Mesothelial cell of epicardium (in vitro differentiated cells): ENCODE measurements at regions not wholly inside any gene's neighbourhood (a gene's known extent, or its start where the extent isn't known, plus 50 kb on each side); places are given as distances from the start of the nearest gene placed in this dataset.
A peak's percentile ranks its signal among the peaks of the same experiment; 100 is the strongest.

ENCODE experiments used
- DNase-seq, 2 experiments: peaks; one replicate each; pipeline ENCODE4 v3.0.0; 2021; ENCODE audit warnings: low spot score in 2 of 2; ENCODE audit not compliant: unreplicated experiment in 2 of 2
- H3K27ac Mint-ChIP-seq: 2 replicates; pipeline ENCODE4 v1.8.0; 2021; ENCODE audit warnings: mixed read lengths
- H3K27me3 Mint-ChIP-seq: 2 replicates; pipeline ENCODE4 v1.8.0; 2021; ENCODE audit warnings: low read depth, mixed read lengths
- H3K36me3 Mint-ChIP-seq: 2 replicates; pipeline ENCODE4 v1.8.0; 2021; ENCODE audit warnings: mixed read lengths
- H3K4me1 Mint-ChIP-seq: 2 replicates; pipeline ENCODE4 v1.8.0; 2021; ENCODE audit warnings: mixed read lengths
- H3K4me3 Mint-ChIP-seq: 2 replicates; pipeline ENCODE4 v1.8.0; 2021; ENCODE audit warnings: mild to moderate bottlenecking, moderate library complexity, mixed read lengths
- H3K9me3 Mint-ChIP-seq: 2 replicates; pipeline ENCODE4 v1.8.0; 2021; ENCODE audit warnings: mixed read lengths
- TF ChIP-seq, protein P1 (sequence below): fragments of 200-600 bp; sonication (generic); IDR thresholded peaks from one replicate; pipeline ENCODE4 v1.5.0; 2021; ENCODE audit warnings: antibody characterized with exemption; ENCODE audit not compliant: unreplicated experiment

- TF ChIP-seq, protein P1, sequence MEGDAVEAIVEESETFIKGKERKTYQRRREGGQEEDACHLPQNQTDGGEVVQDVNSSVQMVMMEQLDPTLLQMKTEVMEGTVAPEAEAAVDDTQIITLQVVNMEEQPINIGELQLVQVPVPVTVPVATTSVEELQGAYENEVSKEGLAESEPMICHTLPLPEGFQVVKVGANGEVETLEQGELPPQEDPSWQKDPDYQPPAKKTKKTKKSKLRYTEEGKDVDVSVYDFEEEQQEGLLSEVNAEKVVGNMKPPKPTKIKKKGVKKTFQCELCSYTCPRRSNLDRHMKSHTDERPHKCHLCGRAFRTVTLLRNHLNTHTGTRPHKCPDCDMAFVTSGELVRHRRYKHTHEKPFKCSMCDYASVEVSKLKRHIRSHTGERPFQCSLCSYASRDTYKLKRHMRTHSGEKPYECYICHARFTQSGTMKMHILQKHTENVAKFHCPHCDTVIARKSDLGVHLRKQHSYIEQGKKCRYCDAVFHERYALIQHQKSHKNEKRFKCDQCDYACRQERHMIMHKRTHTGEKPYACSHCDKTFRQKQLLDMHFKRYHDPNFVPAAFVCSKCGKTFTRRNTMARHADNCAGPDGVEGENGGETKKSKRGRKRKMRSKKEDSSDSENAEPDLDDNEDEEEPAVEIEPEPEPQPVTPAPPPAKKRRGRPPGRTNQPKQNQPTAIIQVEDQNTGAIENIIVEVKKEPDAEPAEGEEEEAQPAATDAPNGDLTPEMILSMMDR: no peak
- H3K4me3 Mint-ChIP-seq: no peak overlapping the region
- DNase-seq: no peak
- no peaks in the 10 kb centered on the region for H3K36me3 Mint-ChIP-seq
- H3K4me1 Mint-ChIP-seq: peaks cover 63% of the 10 kb centered on the region
- H3K9me3 Mint-ChIP-seq: no peaks in the 10 kb centered on the region
- H3K27ac Mint-ChIP-seq: peak overlapping the region; percentile 91
- H3K27me3 Mint-ChIP-seq: no peaks in the 10 kb centered on the region
Observed at GRCh38 chr2:43076676-43077075, 149.7 kb downstream of the ZFP36L2 start.

- Mint-ChIP-seq H3K36me3 (no peaks in the 10 kb centered on the region), H3K4me1 (peaks cover 65% of the 10 kb centered on the region), H3K27me3 (no peaks in the 10 kb centered on the region), H3K9me3 (no peaks in the 10 kb centered on the region), H3K27ac (peak overlapping the region; percentile 91), H3K4me3 (no peak overlapping the region)
- TF ChIP-seq, protein P1: no peak
- no peak for DNase-seq
Observed at GRCh38 chr2:43075811-43076585, 150.4 kb downstream of the ZFP36L2 start.

- Mint-ChIP-seq H3K9me3 (no peaks in the 10 kb centered on the region), H3K27ac (peak overlapping the region; percentile 91), H3K36me3 (no peaks in the 10 kb centered on the region), H3K27me3 (no peaks in the 10 kb centered on the region), H3K4me1 (peaks cover 66% of the 10 kb centered on the region), H3K4me3 (no peak overlapping the region)
- DNase-seq: no peak
- TF ChIP-seq, protein P1: no peak
Observed at GRCh38 chr2:43075054-43075593, 151.3 kb downstream of the ZFP36L2 start.

DNA sequence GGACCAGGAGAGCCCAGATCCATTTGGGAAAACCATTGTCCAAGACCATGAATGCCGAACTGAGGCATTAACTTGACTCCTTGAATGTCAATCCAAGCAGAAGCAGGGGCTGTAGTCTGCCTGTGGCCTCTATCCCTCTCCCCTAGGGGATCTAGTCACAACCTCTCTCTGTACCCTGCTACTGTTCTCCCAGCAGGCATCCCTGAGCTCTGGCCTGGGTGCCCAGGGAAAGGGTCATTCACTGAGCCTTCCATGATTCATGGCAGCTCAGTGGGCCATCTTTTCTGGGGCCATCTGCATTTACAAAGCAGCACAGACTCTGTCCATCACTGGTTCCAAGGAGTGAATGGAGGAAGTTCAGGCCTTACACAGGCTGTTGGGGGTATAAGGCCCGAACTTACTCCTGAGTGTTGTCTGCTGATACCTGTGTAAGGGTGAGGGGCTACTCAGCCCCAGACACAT is 151.8 kb downstream of the ZFP36L2 start:
- Mint-ChIP-seq H3K9me3 (no peaks in the 10 kb centered on the region), H3K4me3 (no peak overlapping the region), H3K27ac (peak overlapping the region; percentile 91), H3K4me1 (peaks cover 70% of the 10 kb centered on the region), H3K36me3 (no peaks in the 10 kb centered on the region), H3K27me3 (no peaks in the 10 kb centered on the region)
- no peak for DNase-seq
- TF ChIP-seq, protein P1: no peak

DNA sequence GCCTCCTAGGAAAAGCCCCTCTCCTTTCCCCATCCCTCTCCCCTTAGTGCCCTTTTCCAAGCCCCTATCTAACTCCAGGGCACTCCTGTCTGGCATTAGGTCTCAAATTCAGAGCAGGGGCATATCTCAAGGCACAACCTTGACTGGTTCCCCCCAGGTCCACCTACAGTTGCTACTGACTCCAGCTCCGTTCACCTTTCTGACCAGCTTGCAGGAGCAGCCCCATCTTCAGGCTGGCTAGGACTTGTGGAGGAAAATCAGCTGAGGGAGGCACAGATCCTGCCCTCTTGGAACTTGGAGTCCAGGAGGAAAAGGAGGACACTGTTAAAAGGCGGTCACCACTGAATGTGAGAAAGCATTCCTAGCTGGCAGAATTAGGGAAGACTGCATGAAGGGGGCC is 152.4 kb downstream of the ZFP36L2 start:
- TF ChIP-seq, protein P1: no peak
- Mint-ChIP-seq H3K27ac (peak overlapping the region; percentile 91), H3K27me3 (no peaks in the 10 kb centered on the region), H3K36me3 (no peaks in the 10 kb centered on the region), H3K4me3 (no peak overlapping the region), H3K4me1 (peaks cover 71% of the 10 kb centered on the region), H3K9me3 (no peaks in the 10 kb centered on the region)
- DNase-seq: no peak
